Activated naive CD8-positive, alpha-beta T cell treated with anti-CD3 and anti-CD28 coated beads, Interleukin-2, amount 50 U/mL, for 24 hours (primary cell): ENCODE measurements at regions not wholly inside any gene's neighbourhood (a gene's known extent, or its start where the extent isn't known, plus 50 kb on each side); places are given as distances from the start of the nearest gene placed in this dataset.

ENCODE experiments used
- ATAC-seq: fragments of 150-1000 bp; cut with Tn5 transposase; one replicate; pipeline ENCODE4 v1.10.0; 2021
- DNase-seq: peaks from one replicate; pipeline ENCODE4 v3.0.0; 2021
- H3K27ac Mint-ChIP-seq: one replicate; pipeline ENCODE4 v1.8.0; 2021; ENCODE audit warnings: mild to moderate bottlenecking, mixed read lengths
- H3K27me3 Mint-ChIP-seq: one replicate; pipeline ENCODE4 v1.8.0; 2021; ENCODE audit warnings: mixed read lengths
- H3K36me3 Mint-ChIP-seq: one replicate; pipeline ENCODE4 v1.8.0; 2021; ENCODE audit warnings: low read depth, mixed read lengths
- H3K4me1 Mint-ChIP-seq: one replicate; pipeline ENCODE4 v1.8.0; 2021; ENCODE audit warnings: mixed read lengths
- H3K4me3 Mint-ChIP-seq: one replicate; pipeline ENCODE4 v1.8.0; 2021; ENCODE audit warnings: mild to moderate bottlenecking, moderate library complexity, mixed read lengths
- H3K9me3 Mint-ChIP-seq: one replicate; pipeline ENCODE4 v1.8.0; 2021; ENCODE audit warnings: mixed read lengths

DNA sequence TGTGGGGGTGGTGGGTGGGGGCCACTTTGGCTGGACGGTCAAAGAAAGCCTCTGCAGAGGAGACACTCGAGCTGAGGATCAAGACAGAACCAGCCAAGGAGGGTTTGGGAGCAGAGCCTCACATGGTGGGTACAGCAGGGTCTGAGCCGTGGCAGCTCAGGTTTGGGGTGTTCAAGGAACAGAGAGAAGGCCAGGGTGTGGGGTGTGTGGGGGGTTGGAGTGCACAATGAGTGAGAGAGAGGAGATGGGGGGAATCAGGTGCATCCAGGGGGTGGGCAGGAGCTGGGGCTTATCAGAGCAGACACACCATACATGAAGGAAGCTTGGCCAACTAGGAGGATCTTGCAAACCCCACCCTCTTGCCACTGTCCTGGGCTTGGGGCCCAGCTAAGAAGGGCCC is 140.0 kb downstream of the NSG2 start:
- no peak for ATAC-seq
- Mint-ChIP-seq H3K4me3 (no peak overlapping the region), H3K9me3 (no peaks in the 10 kb centered on the region), H3K4me1 (no peaks in the 10 kb centered on the region), H3K27me3 (peaks cover 4% of the 10 kb centered on the region), H3K27ac (no peak overlapping the region), H3K36me3 (no peaks in the 10 kb centered on the region)
- no peak for DNase-seq

DNA sequence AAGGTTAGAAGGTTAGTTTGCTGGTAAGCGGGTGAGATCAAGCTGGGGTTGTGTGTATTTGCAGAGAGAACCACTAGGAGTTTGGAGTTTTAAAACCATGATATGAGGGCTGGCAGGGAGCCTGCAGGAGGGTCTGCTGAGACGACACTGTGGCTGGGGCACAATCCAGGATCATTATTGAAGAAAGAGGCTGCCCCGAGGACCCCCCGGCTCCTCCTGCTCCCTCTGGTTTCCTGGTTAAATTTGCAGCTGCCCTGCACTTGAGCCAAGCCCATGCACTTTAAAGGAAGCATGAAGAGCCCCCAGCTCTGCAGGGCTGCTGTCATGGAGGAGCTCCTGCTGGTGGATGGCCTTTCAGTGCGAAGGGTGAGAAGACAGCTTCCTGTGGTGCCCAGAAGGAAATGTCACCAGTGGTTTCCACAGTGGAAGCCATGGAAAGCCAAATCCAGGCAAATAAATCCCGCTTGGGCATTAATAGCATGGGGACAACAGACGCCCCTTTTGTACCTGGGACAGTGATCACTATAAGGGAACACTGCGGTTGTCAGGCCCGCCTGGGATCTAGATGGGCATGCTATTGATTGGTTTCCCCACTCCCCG is 140.7 kb downstream of the NSG2 start:
- no peaks in the 10 kb centered on the region for H3K36me3 Mint-ChIP-seq
- H3K27ac Mint-ChIP-seq = no peak overlapping the region
- H3K4me1 Mint-ChIP-seq = no peaks in the 10 kb centered on the region
- H3K27me3 Mint-ChIP-seq = peaks cover 4% of the 10 kb centered on the region
- no peak for DNase-seq
- no peaks in the 10 kb centered on the region for H3K9me3 Mint-ChIP-seq
- ATAC-seq = no peak
- H3K4me3 Mint-ChIP-seq = no peak overlapping the region

DNA sequence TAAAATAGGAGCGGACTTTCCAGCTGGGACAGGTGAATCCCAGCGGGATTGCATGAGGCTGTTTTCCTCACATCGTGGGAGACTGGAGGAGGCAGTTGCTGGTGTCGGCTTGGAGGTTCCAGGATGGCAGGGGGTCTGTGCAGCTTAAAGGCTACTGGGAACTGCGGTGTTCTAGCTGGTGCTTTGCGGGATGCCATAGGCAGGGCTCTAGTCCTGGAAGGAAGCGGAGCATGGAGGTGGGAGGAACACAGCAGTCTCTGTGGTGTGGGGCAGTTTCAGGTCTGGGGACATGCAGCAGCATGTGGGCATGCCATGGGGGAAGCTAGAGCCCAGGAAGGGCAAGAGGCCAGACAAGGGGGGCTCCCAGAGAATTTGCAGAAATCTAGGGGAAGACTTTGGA is 141.5 kb downstream of the NSG2 start:
- H3K9me3 Mint-ChIP-seq = no peaks in the 10 kb centered on the region
- H3K27ac Mint-ChIP-seq = no peak overlapping the region
- H3K4me3 Mint-ChIP-seq = no peak overlapping the region
- H3K27me3 Mint-ChIP-seq = peaks cover 4% of the 10 kb centered on the region
- no peak for DNase-seq
- ATAC-seq = no peak
- H3K4me1 Mint-ChIP-seq = no peaks in the 10 kb centered on the region
- H3K36me3 Mint-ChIP-seq = no peaks in the 10 kb centered on the region

DNA sequence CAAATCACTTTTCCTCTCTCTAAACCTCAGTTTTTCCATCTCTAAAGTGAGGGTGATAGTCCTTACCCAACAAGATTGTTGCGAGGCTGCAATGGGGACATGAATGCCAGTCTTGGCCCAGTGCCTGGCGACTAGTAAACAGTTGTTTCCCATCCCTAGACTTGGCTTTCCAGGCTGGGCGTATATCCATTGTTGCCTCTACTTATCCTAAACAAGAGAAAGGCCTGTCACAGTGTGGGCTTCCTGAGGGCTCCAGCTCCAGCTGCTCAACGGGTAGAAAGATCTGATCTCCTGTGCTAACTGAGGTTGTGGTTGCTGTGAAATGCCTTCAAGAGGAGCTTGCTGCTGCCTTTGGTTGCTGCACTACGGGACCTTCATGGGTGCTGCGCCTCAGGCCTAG is 142.0 kb downstream of the NSG2 start:
- H3K27me3 Mint-ChIP-seq = peaks cover 4% of the 10 kb centered on the region
- DNase-seq (no peak), ATAC-seq (no peak)
- H3K4me3 Mint-ChIP-seq = no peak overlapping the region
- H3K27ac Mint-ChIP-seq = no peak overlapping the region
- no peaks in the 10 kb centered on the region for H3K36me3 Mint-ChIP-seq
- H3K4me1 Mint-ChIP-seq = no peaks in the 10 kb centered on the region
- H3K9me3 Mint-ChIP-seq = no peaks in the 10 kb centered on the region

DNA sequence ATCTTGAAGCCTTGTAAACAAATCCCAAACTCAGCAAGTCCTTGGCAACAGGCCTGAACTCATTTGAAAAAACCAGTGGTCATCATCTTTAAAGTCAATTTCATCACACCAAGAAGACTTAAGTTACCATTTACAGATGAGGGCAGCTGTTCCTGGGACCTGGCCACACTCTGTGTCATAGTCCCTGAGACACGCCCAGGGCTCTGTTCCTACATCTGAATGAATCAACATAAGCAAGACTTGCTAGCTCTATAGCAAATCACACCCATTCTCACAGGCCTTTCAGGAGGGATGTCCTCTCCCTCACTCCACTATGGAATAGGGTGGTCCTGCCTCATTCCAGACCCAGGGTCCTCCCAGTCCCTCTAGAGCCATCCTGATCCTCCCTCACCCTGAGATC is 142.8 kb downstream of the NSG2 start:
- Mint-ChIP-seq H3K4me3 (no peak overlapping the region), H3K4me1 (no peaks in the 10 kb centered on the region), H3K27ac (no peak overlapping the region), H3K27me3 (peaks cover 4% of the 10 kb centered on the region), H3K36me3 (no peaks in the 10 kb centered on the region), H3K9me3 (no peaks in the 10 kb centered on the region)
- DNase-seq (no peak), ATAC-seq (no peak)

DNA sequence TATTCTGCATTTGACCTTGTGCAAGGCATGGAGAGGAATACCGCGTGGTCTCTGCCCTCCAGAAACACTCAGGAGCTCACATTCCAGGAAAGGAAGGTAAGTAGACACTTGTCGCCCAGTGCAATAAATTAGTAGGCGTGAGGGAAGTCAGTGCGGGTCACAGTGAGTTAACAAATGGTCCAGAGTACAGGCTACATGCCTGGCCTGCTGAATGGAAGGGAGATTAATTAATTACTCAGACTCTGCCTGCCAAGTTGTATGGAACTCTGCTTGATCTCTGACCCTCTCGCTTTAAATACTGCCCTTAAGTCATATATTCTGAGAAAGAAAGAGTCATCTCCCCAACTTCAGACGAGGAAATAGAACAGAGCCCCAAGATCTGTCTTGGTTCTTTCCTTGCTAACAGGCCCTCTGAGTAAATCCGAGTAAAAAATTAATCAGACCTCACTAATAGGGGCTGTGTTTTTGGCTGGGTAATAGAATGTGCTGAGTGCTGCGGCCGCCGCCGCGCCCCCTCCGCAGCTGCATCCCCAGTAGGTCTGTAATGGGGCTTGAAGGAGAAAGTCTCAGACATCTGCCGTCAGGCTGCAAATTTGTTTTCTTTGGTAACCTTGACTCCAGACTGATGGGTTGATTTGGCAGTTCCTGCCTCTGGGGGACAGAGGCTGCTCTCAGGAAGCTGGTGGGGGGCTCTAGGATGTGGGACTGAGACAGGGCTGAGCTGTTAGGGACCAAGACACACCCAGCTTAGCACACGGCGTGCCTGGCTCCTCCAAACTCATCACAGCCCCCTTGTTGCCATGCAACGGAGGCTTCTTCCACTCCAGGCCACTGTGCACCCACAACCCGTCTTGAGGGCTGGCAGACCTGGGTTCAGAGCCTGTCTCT is 144.4 kb downstream of the NSG2 start:
- H3K36me3 Mint-ChIP-seq = no peaks in the 10 kb centered on the region
- H3K9me3 Mint-ChIP-seq = no peaks in the 10 kb centered on the region
- H3K27ac Mint-ChIP-seq = no peak overlapping the region
- DNase-seq = no peak
- peaks cover 4% of the 10 kb centered on the region for H3K27me3 Mint-ChIP-seq
- H3K4me3 Mint-ChIP-seq = no peak overlapping the region
- no peak for ATAC-seq
- H3K4me1 Mint-ChIP-seq = no peaks in the 10 kb centered on the region

DNA sequence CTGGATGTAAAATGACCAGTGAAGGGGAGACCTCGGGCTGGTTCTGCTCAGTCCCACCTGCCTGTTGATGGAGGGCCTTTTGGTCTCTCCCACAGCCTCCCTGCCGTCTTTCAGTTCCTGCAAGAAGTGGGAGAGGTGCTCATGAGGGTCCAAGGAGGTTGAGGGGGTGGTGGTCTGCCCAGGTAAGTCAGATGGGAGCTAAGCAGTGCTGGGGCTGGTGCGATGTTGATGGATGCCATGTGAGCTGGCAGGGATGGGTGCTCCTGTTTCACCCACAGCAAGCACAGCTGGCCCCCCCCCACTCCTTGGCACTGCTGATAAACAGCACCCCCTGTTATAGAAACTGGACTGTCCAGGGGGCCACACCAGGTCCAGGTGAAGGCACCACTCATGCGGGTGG is 145.6 kb downstream of the NSG2 start:
- Mint-ChIP-seq H3K9me3 (no peaks in the 10 kb centered on the region), H3K4me1 (no peaks in the 10 kb centered on the region), H3K36me3 (no peaks in the 10 kb centered on the region), H3K27me3 (peaks cover 2% of the 10 kb centered on the region), H3K27ac (no peak overlapping the region), H3K4me3 (no peak overlapping the region)
- DNase-seq (no peak), ATAC-seq (no peak)

DNA sequence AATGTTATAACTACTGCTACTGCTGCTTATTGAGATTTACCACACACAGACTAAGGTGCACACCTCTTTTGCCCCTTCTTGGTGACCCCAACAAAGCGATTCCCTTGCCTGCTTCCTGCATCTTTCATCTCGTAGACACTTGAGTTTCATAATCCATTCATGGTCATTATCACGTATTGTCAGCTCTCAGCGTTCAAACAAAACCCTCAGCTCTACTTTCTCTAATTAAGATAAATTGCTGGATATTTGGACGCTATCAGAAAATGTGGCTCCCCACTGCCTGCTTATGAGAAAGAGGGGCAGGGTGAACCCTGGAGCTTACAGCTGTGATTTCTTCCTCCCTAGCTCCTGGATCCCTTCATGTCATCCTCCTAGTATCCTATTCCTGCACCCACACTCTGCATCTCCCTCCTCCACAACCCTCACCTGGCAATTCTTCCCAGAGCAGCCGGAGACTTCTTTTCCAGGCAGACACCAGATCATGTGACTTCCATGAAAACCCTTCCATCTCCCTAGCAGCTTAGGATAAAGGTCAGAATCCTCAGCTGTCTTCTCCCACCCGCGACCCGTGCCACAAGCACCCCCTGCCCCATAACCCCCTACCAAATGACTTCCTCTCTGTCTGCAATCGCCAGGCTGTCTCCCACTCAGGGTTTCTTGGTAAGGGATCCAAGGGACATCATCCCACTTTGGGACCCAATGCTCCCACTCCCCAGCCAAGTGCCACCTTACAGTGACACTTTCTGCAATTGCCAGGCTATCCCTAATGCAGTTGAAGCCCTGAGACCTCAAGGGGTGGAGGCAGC is 146.5 kb downstream of the NSG2 start:
- Mint-ChIP-seq H3K27me3 (peaks cover 2% of the 10 kb centered on the region), H3K4me3 (no peak overlapping the region), H3K4me1 (no peaks in the 10 kb centered on the region), H3K36me3 (no peaks in the 10 kb centered on the region), H3K27ac (no peak overlapping the region), H3K9me3 (no peaks in the 10 kb centered on the region)
- DNase-seq (no peak), ATAC-seq (no peak)

DNA sequence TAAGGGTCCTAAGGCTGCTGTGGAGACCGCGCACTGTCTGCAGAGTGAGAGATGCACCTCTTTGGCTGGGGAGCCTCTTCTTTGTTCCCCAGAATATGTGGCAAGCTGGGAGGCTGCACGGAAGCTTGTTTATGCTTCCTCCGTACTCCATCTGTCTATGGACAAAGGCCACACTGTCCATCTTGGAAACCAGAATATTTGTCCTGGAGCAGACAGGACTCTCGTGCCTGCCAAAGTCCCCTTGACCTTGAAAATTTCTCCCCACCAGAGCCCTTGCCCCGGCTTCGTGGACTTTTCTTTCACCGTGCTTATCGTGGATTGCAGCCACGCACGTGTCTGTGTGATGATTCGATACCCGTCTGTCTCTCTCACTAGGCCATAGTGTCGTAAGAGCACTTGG is 147.4 kb downstream of the NSG2 start:
- no peak for DNase-seq
- H3K9me3 Mint-ChIP-seq = no peaks in the 10 kb centered on the region
- no peak overlapping the region for H3K4me3 Mint-ChIP-seq

DNA sequence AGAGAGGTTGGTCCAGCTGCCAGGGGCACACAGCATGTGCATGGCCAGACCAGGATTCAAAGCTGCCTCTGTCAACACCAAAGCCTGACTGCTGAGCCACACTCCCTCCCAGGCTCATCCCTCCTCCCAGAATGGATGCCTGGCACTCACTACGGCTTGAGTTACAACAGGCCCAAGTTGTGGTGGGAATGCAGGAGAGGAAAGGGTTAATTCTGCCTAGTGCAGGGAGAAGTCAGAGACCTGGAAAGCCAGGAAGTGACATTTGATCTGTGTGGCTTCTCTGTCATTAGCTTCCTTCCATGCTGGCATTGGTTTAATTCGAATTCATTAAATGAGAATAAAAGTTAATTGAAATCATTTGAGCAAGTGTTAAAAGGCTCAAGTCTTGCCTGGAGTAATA is 150.0 kb downstream of the NSG2 start:
- no peaks in the 10 kb centered on the region for H3K36me3 Mint-ChIP-seq
- no peak for DNase-seq
- ATAC-seq = no peak
- no peak overlapping the region for H3K4me3 Mint-ChIP-seq
- no peaks in the 10 kb centered on the region for H3K27me3 Mint-ChIP-seq
- no peaks in the 10 kb centered on the region for H3K4me1 Mint-ChIP-seq
- no peak overlapping the region for H3K27ac Mint-ChIP-seq
- no peaks in the 10 kb centered on the region for H3K9me3 Mint-ChIP-seq

More for the DNA sequence above, 147.4 kb downstream of the NSG2 start:
- Mint-ChIP-seq H3K27me3 (peaks cover 2% of the 10 kb centered on the region), H3K27ac (no peak overlapping the region), H3K36me3 (no peaks in the 10 kb centered on the region), H3K4me1 (no peaks in the 10 kb centered on the region)
- no peak for ATAC-seq

DNA sequence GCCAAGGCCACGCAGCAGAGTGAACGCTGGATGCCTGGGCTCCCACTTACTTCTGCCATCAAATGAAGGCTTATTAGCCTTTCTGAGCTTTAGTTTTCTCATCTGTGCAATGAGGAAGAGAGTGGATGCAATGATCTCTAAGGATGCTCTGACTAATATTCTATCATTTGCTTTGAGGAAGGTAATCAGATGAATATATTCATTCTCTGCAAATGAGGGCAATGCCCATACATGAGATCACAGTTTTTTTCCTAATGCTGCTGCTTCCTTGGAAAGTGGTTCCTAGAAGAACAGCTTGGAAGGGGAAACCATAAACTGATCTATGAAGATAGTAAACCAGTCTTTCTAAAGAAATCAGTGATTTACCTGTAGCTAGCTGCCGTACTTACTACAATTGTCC is 152.4 kb downstream of the NSG2 start:
- Mint-ChIP-seq H3K27ac (no peak overlapping the region), H3K36me3 (no peaks in the 10 kb centered on the region), H3K4me3 (no peak overlapping the region), H3K9me3 (no peaks in the 10 kb centered on the region), H3K4me1 (no peaks in the 10 kb centered on the region), H3K27me3 (no peaks in the 10 kb centered on the region)
- ATAC-seq (no peak), DNase-seq (no peak)

DNA sequence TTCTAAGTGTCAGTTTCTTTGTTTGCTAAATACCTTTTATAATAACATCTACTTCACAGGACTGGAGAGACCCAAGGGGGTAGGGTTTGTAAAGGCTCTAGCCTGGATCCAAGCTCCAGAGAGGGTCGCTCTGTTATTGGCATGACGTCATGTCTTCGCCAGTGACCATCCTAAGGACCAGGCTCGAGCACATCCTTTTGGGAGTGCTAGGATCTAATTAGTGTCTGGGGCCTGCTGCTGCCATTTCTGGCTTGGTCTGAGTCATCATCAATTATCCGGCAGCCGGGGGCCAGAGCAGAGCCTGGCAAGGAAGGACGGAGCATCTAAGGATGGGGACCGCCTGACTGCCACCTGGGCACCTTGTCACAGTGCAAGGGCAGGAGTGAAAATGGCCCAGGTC is 153.0 kb downstream of the NSG2 start:
- Mint-ChIP-seq H3K27me3 (no peaks in the 10 kb centered on the region), H3K4me1 (no peaks in the 10 kb centered on the region), H3K27ac (no peak overlapping the region), H3K9me3 (no peaks in the 10 kb centered on the region), H3K4me3 (no peak overlapping the region), H3K36me3 (no peaks in the 10 kb centered on the region)
- ATAC-seq (no peak), DNase-seq (no peak)

DNA sequence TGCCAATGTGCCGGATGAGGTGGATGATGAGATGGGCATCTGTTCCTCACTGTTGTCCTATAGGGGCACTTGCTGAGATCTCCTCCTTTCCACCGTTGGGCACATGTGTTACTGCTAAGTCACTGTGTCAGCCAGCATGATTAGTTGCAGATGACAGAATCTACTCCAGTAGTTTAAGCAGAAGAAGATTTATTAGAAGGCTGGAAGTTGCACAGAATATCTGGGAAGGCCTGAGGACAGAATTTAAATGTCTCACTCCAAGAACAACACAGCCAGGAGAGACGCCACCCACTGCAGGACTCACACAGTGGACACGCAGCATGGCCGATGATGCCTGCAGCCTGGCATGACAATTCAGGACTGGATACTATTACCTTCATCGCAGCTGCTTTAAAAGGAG is 157.5 kb downstream of the NSG2 start:
- Mint-ChIP-seq H3K27me3 (no peaks in the 10 kb centered on the region), H3K4me1 (no peaks in the 10 kb centered on the region)
- no peak for ATAC-seq

DNA sequence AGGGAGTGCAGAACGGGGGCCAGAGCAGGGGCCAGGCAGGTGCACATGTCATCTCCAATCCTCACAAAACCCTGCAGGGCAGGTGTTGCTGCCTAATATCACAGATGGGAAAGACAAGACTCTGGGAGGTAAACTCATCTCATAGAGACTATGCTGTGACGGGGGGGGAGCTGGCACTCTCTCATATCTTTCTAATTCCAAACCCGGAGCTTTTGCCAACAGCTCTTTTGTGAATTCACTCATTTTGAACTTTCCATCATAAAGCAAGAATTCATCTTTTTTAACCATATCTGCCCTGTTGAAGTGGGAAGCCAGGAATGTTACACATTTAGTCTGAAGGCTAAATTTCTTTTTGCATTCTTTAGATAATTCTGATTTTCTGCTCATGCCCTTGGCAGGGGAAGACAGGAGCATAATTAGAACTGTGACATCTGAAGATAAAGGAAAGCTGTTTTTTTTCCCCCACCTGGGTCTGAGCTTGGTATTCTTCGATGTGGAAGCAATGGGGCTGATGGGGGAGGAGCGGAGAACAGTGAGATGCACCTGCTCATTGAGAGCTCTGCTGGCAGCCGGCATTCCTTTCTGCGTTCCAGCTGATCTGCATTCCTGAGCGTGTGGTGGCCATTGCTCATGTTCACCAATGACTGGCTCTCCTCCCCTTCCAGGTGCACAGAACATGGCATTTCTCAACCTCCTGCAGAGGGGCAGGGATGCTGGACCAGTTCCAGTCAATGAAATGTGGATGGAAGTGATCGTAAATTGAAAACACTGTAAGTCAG is 159.2 kb downstream of the NSG2 start:
- Mint-ChIP-seq H3K9me3 (no peaks in the 10 kb centered on the region), H3K4me1 (no peaks in the 10 kb centered on the region), H3K27me3 (no peaks in the 10 kb centered on the region), H3K36me3 (no peaks in the 10 kb centered on the region), H3K27ac (no peak overlapping the region), H3K4me3 (no peak overlapping the region)
- ATAC-seq = no peak
- DNase-seq = no peak

More for the DNA sequence above, 157.5 kb downstream of the NSG2 start:
- no peak overlapping the region for H3K27ac Mint-ChIP-seq
- DNase-seq = no peak
- no peaks in the 10 kb centered on the region for H3K9me3 Mint-ChIP-seq
- H3K36me3 Mint-ChIP-seq = no peaks in the 10 kb centered on the region
- H3K4me3 Mint-ChIP-seq = no peak overlapping the region
